HUES6 (cell line): ENCODE measurements at regions not wholly inside any gene's neighbourhood (a gene's known extent, or its start where the extent isn't known, plus 50 kb on each side); places are given as distances from the start of the nearest gene placed in this dataset.

Experiments used
- H3K27ac ChIP-seq: 2 replicates; pipeline ENCODE4 v1.7.0; 2013; ENCODE audit warnings: low read depth, mild to moderate bottlenecking, low read length, inconsistent platforms
- H3K27me3 ChIP-seq: 2 replicates; pipeline ENCODE4 v1.6.1; 2013; ENCODE audit warnings: low read length; ENCODE audit not compliant: control insufficient read depth, insufficient read depth
- H3K36me3 ChIP-seq: 2 replicates; pipeline ENCODE4 v1.6.1; 2013; ENCODE audit warnings: low read length; ENCODE audit not compliant: control insufficient read depth, insufficient read depth
- H3K4me1 ChIP-seq: 2 replicates; pipeline ENCODE4 v1.6.1; 2013; ENCODE audit warnings: low read length; ENCODE audit not compliant: control insufficient read depth, insufficient read depth
- H3K4me3 ChIP-seq: 2 replicates; pipeline ENCODE4 v1.5.1; 2013; ENCODE audit warnings: low read depth, low read length
- H3K9ac ChIP-seq: one replicate; pipeline ENCODE4 v1.6.1; 2013; ENCODE audit warnings: mild to moderate bottlenecking, low read length
- H3K9me3 ChIP-seq: 2 replicates; pipeline ENCODE4 v1.6.1; 2013; ENCODE audit warnings: low read depth, low read length; ENCODE audit not compliant: control insufficient read depth, insufficient read depth

- H3K4me3 ChIP-seq, result no peak overlapping the region
- H3K27ac ChIP-seq, result no peak overlapping the region
- H3K9me3 ChIP-seq, result no peaks in the 10 kb centered on the region
- H3K9ac ChIP-seq, result no peak overlapping the region
- no peaks in the 10 kb centered on the region for H3K36me3 ChIP-seq
- no peaks in the 10 kb centered on the region for H3K4me1 ChIP-seq
- H3K27me3 ChIP-seq, result no peaks in the 10 kb centered on the region
These were observed 973.0 kb downstream of the KCNJ2 start for GRCh38 chr17:71142333-71142732.

DNA sequence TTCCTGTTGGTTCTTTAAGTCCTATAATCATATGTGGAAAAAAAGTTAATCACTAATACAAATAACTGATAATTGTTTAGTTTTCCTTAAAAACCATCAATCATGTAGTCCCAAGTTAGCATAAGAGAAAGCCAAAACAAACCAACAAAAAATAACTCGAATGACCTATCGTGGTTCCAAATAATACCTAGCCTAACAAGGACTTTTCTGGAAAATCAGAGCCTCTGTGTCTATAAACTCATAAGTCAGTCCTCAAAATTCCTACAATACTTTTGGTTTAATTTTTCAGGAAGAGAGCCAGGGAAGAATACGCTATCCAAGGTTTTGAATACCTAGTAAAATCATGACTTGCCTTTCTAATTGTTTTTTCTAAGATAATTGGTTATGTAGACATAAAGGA lies 975.3 kb upstream of the SOX9 start:
- no peak overlapping the region for H3K27ac ChIP-seq
- H3K4me3 ChIP-seq, result no peak overlapping the region
- H3K9ac ChIP-seq, result no peak overlapping the region
- no peaks in the 10 kb centered on the region for H3K4me1 ChIP-seq
- H3K27me3 ChIP-seq, result no peaks in the 10 kb centered on the region
- no peaks in the 10 kb centered on the region for H3K36me3 ChIP-seq
- H3K9me3 ChIP-seq, result no peaks in the 10 kb centered on the region

DNA sequence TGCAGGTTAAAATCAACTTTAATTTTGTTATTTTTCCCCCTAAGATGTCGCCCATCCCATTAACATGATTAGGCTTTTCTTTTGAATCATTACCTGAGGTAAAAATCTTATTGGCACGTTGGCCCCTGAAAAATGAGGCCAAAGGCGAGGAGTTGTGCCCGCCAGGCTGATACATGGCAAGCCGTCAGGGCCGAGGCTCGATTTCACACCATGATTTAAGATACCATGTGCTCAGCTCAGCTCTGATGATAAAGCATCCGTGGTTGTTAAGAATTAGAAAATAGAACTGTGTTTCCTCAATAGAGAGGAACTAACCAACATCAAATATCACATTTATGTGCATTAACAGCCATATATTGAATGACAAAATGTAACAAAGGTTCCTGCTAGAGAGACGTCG lies 972.9 kb upstream of the SOX9 start:
- no peaks in the 10 kb centered on the region for H3K4me1 ChIP-seq
- H3K9ac ChIP-seq, result no peak overlapping the region
- no peak overlapping the region for H3K27ac ChIP-seq
- no peak overlapping the region for H3K4me3 ChIP-seq
- no peaks in the 10 kb centered on the region for H3K36me3 ChIP-seq
- no peaks in the 10 kb centered on the region for H3K27me3 ChIP-seq
- no peaks in the 10 kb centered on the region for H3K9me3 ChIP-seq

GRCh38 chr17:71149607-71150006 lies 971.2 kb upstream of the SOX9 start:
- Histone ChIP-seq H3K4me3 (no peak overlapping the region), H3K9ac (no peak overlapping the region), H3K27ac (no peak overlapping the region), H3K27me3 (no peaks in the 10 kb centered on the region), H3K4me1 (no peaks in the 10 kb centered on the region), H3K9me3 (no peaks in the 10 kb centered on the region), H3K36me3 (no peaks in the 10 kb centered on the region)

- no peak overlapping the region for H3K27ac ChIP-seq
- no peaks in the 10 kb centered on the region for H3K9me3 ChIP-seq
- no peaks in the 10 kb centered on the region for H3K4me1 ChIP-seq
- H3K36me3 ChIP-seq, result no peaks in the 10 kb centered on the region
- H3K9ac ChIP-seq, result no peak overlapping the region
- H3K27me3 ChIP-seq, result no peaks in the 10 kb centered on the region
- H3K4me3 ChIP-seq, result no peak overlapping the region
These were observed 963.5 kb upstream of the SOX9 start for GRCh38 chr17:71157297-71157696.

GRCh38 chr17:71158437-71158836 lies 962.4 kb upstream of the SOX9 start:
- Histone ChIP-seq H3K27ac (no peak overlapping the region), H3K4me3 (no peak overlapping the region), H3K36me3 (no peaks in the 10 kb centered on the region), H3K27me3 (no peaks in the 10 kb centered on the region), H3K9me3 (no peaks in the 10 kb centered on the region), H3K9ac (no peak overlapping the region), H3K4me1 (no peaks in the 10 kb centered on the region)

GRCh38 chr17:71163121-71163812 lies 957.6 kb upstream of the SOX9 start:
- H3K27ac ChIP-seq, result no peak overlapping the region
- no peaks in the 10 kb centered on the region for H3K9me3 ChIP-seq
- H3K27me3 ChIP-seq, result no peaks in the 10 kb centered on the region
- H3K36me3 ChIP-seq, result no peaks in the 10 kb centered on the region
- no peak overlapping the region for H3K9ac ChIP-seq
- no peak overlapping the region for H3K4me3 ChIP-seq
- no peaks in the 10 kb centered on the region for H3K4me1 ChIP-seq

DNA sequence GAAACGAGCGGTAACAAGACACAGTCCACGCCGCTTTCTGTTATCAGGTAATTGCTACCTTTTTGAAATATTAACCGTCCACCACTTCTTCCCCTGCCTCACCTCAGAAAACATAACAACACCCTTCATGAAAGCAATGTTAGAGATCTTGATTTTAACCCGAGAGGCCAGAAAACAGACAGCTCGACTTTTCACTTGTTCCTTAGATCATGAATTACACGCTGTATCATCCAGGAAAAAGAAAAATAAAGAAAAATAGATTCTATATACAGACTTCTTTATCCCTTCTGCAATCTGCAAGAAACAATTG lies 957.1 kb upstream of the SOX9 start:
- Histone ChIP-seq H3K9ac (no peak overlapping the region), H3K4me1 (no peaks in the 10 kb centered on the region), H3K27me3 (no peaks in the 10 kb centered on the region), H3K9me3 (no peaks in the 10 kb centered on the region), H3K36me3 (no peaks in the 10 kb centered on the region), H3K27ac (no peak overlapping the region), H3K4me3 (no peak overlapping the region)

- Histone ChIP-seq H3K9me3 (no peaks in the 10 kb centered on the region), H3K4me1 (no peaks in the 10 kb centered on the region), H3K27ac (no peak overlapping the region), H3K36me3 (no peaks in the 10 kb centered on the region), H3K27me3 (no peaks in the 10 kb centered on the region), H3K9ac (no peak overlapping the region), H3K4me3 (no peak overlapping the region)
These were observed 956.3 kb upstream of the SOX9 start for GRCh38 chr17:71164561-71164960.

DNA sequence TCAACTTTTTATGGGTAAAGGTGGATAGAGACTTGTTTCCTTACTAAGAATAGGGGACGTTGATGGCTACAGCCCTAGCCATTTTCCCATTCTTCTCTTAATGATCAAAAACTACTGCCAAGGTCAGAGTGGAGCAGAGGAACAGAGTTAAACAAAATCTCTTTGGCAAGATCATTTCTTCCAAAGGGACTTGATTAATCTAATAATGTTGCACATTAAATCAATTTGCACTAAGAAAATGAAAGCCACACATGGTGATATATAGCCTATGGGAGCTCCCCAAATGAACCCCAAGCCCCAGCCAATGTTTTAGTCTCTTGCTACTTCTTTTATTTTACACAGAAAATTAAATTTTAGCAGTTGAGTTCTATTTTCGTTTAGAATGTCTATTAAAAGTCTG lies 954.5 kb upstream of the SOX9 start:
- Histone ChIP-seq H3K36me3 (no peaks in the 10 kb centered on the region), H3K4me3 (no peak overlapping the region), H3K27ac (no peak overlapping the region), H3K9ac (no peak overlapping the region), H3K27me3 (no peaks in the 10 kb centered on the region), H3K9me3 (no peaks in the 10 kb centered on the region), H3K4me1 (no peaks in the 10 kb centered on the region)

DNA sequence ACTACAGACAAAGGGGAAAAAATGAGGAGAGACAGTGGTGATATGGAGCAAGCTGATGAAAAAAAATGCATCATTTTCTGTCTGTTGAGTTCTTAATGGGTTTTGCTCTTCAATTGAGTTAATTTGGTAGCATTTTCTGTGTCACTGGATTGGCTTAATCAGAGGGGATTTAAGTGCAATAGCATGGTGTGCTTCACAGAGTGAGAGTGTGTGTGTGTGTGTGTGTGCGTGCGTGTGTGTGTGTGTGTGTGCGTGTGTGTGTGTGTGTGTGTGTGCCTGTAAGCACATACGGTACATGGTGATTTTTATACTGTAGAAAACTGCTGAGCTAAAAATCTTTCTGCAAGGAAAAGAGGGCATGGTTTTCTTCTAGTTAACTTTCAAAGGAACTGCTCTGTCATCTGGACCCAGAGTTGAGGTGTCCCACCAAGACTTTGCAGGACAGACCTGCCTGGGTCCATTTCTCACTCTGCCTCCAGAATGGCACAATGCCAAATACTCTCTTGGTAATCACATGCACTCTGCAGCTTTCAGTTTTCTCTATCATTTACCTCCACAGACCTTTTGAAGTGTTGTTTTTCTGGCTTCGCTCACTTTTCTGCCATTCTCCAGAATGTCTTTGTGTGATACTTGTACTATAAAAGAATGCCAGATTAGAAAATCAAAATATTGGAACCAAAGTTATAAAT lies 952.6 kb upstream of the SOX9 start:
- no peaks in the 10 kb centered on the region for H3K4me1 ChIP-seq
- H3K27ac ChIP-seq, result no peak overlapping the region
- H3K9ac ChIP-seq, result no peak overlapping the region
- H3K27me3 ChIP-seq, result no peaks in the 10 kb centered on the region
- no peaks in the 10 kb centered on the region for H3K36me3 ChIP-seq
- H3K4me3 ChIP-seq, result no peak overlapping the region
- no peaks in the 10 kb centered on the region for H3K9me3 ChIP-seq
